Mesodermal cell (in vitro differentiated cells): ENCODE measurements at regions not wholly inside any gene's neighbourhood (a gene's known extent, or its start where the extent isn't known, plus 50 kb on each side); places are given as distances from the start of the nearest gene placed in this dataset.

Source experiments
- H3K27ac ChIP-seq: 2 replicates; pipeline ENCODE4 v1.7.0; 2013; ENCODE audit warnings: mild to moderate bottlenecking, low read depth, low read length, moderate library complexity; ENCODE audit not compliant: severe bottlenecking
- H3K36me3 ChIP-seq: 2 replicates; pipeline ENCODE4 v1.7.1; 2013; ENCODE audit warnings: mild to moderate bottlenecking, low read length, moderate library complexity; ENCODE audit not compliant: control insufficient read depth, insufficient read depth
- H3K4me1 ChIP-seq: one replicate; pipeline ENCODE4 v1.7.1; 2013; ENCODE audit warnings: mild to moderate bottlenecking, low read length; ENCODE audit not compliant: insufficient read depth, control insufficient read depth, poor library complexity, severe bottlenecking
- H3K4me3 ChIP-seq: 2 replicates; pipeline ENCODE4 v1.7.0; 2013; ENCODE audit warnings: low read length, control low read depth, mild to moderate bottlenecking; ENCODE audit not compliant: insufficient read depth, poor library complexity, severe bottlenecking; ENCODE audit errors: extremely low read depth
- H3K9me3 ChIP-seq: 2 replicates; pipeline ENCODE4 v1.7.1; 2013; ENCODE audit warnings: mild to moderate bottlenecking, low read length, moderate library complexity; ENCODE audit not compliant: control insufficient read depth
- WGBS, 2 experiments: methylation state at CpG; one replicate each; pipeline ENCODE4 v1.1.5; 2013; ENCODE audit warnings: missing lambda C conversion rate in 2 of 2; ENCODE audit not compliant: insufficient coverage in 2 of 2; 5-methylcytosine and 5-hydroxymethylcytosine counted together

GRCh38 chr11:112310848-112311247 is 50.2 kb upstream of the PLET1 start:
- Histone ChIP-seq H3K4me1 (no peaks in the 10 kb centered on the region), H3K9me3 (no peaks in the 10 kb centered on the region), H3K27ac (no peak overlapping the region), H3K36me3 (no peaks in the 10 kb centered on the region), H3K4me3 (no peak overlapping the region)
- WGBS, 2 experiments = 79 to 84% methylated on average over 7 to 8 of the region's 8 CpGs

- H3K4me3 ChIP-seq = no peak overlapping the region
- 92 to 100% methylated on average over 2 of the region's 8 CpGs for WGBS, 2 experiments
- no peaks in the 10 kb centered on the region for H3K36me3 ChIP-seq
- no peaks in the 10 kb centered on the region for H3K4me1 ChIP-seq
- H3K9me3 ChIP-seq = no peaks in the 10 kb centered on the region
- H3K27ac ChIP-seq = no peak overlapping the region
These were observed 54.5 kb upstream of the PLET1 start for GRCh38 chr11:112315057-112315720.

- WGBS, 2 experiments = 83 to 90% methylated on average over 5 to 9 of the region's 11 CpGs
- Histone ChIP-seq H3K36me3 (no peaks in the 10 kb centered on the region), H3K4me1 (no peaks in the 10 kb centered on the region), H3K9me3 (no peaks in the 10 kb centered on the region), H3K4me3 (no peak overlapping the region), H3K27ac (no peak overlapping the region)
These were observed 55.4 kb upstream of the PLET1 start for GRCh38 chr11:112315861-112316739.

- H3K27ac ChIP-seq = no peak overlapping the region
- H3K36me3 ChIP-seq = no peaks in the 10 kb centered on the region
- no peak overlapping the region for H3K4me3 ChIP-seq
- WGBS, 2 experiments = 88 to 93% methylated on average over 2 of the region's 4 CpGs
- H3K4me1 ChIP-seq = no peaks in the 10 kb centered on the region
- no peaks in the 10 kb centered on the region for H3K9me3 ChIP-seq
These were observed 56.3 kb upstream of the PLET1 start for GRCh38 chr11:112316971-112317370.

GRCh38 chr11:112318184-112318591 is 57.5 kb upstream of the PLET1 start:
- Histone ChIP-seq H3K4me3 (no peak overlapping the region), H3K4me1 (no peaks in the 10 kb centered on the region), H3K36me3 (no peaks in the 10 kb centered on the region), H3K27ac (no peak overlapping the region), H3K9me3 (no peaks in the 10 kb centered on the region)
- WGBS, 2 experiments = 80 to 100% methylated on average over 1 of the region's 1 CpG

GRCh38 chr11:112318661-112319060 is 58.0 kb upstream of the PLET1 start:
- no peaks in the 10 kb centered on the region for H3K4me1 ChIP-seq
- H3K36me3 ChIP-seq = no peaks in the 10 kb centered on the region
- WGBS, 2 experiments = 100% methylated on average over 1 of the region's 1 CpG
- no peaks in the 10 kb centered on the region for H3K9me3 ChIP-seq
- H3K27ac ChIP-seq = no peak overlapping the region
- no peak overlapping the region for H3K4me3 ChIP-seq

GRCh38 chr11:112320668-112321067 is 60.0 kb upstream of the PLET1 start:
- Histone ChIP-seq H3K4me3 (no peak overlapping the region), H3K4me1 (no peaks in the 10 kb centered on the region), H3K36me3 (no peaks in the 10 kb centered on the region), H3K27ac (no peak overlapping the region), H3K9me3 (no peaks in the 10 kb centered on the region)
- WGBS, 2 experiments = 89 to 93% methylated on average over 4 to 5 of the region's 5 CpGs

- WGBS, 2 experiments = 76 to 80% methylated on average over 5 of the region's 8 CpGs
- Histone ChIP-seq H3K27ac (no peak overlapping the region), H3K4me1 (no peaks in the 10 kb centered on the region)
These were observed 61.0 kb upstream of the PLET1 start for GRCh38 chr11:112321501-112322172.

GRCh38 chr11:112322173-112322790 is 61.6 kb upstream of the PLET1 start:
- Histone ChIP-seq H3K9me3 (no peaks in the 10 kb centered on the region), H3K36me3 (no peaks in the 10 kb centered on the region), H3K4me1 (no peaks in the 10 kb centered on the region), H3K4me3 (no peak overlapping the region), H3K27ac (no peak overlapping the region)
- WGBS, 2 experiments = 87 to 100% methylated on average over 1 to 4 of the region's 8 CpGs

More at GRCh38 chr11:112321501-112322172, 61.0 kb upstream of the PLET1 start:
- Histone ChIP-seq H3K36me3 (no peaks in the 10 kb centered on the region), H3K4me3 (no peak overlapping the region), H3K9me3 (no peaks in the 10 kb centered on the region)

- no peaks in the 10 kb centered on the region for H3K4me1 ChIP-seq
- no peak overlapping the region for H3K4me3 ChIP-seq
- no peaks in the 10 kb centered on the region for H3K9me3 ChIP-seq
- no peak overlapping the region for H3K27ac ChIP-seq
- no peaks in the 10 kb centered on the region for H3K36me3 ChIP-seq
- 90% methylated on average over 3 of the region's 4 CpGs; no CpG with 5 or more reads in 1 of the 2 experiments for WGBS, 2 experiments
These were observed 73.7 kb upstream of the PLET1 start for GRCh38 chr11:112334381-112334780.
